ENCODE measurements at regions not wholly inside any gene's neighbourhood (a gene's known extent, or its start where the extent isn't known, plus 50 kb on each side); places are given as distances from the start of the nearest gene placed in this dataset.

DNA sequence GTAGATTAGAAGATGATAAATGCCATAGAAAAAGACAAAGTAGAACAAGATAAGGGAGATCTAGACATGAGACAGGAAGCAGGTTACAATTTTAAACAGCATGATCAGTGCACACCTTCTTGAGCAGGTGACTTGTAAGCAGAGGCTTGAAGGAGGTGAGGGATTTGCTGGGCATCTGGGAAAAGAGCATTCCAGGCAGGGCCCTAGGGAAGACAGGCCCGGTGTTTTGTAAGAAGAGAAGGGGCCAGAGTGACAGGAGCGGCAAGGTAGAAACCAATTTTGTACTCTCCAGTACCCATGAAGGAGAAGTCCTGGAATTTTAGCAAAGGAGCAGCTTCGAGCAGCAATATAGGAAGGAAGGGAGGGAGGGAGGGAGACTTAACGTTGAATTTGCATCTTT is 296.5 kb downstream of the MZT1 start:
- TF ChIP-seq, protein P1, sequence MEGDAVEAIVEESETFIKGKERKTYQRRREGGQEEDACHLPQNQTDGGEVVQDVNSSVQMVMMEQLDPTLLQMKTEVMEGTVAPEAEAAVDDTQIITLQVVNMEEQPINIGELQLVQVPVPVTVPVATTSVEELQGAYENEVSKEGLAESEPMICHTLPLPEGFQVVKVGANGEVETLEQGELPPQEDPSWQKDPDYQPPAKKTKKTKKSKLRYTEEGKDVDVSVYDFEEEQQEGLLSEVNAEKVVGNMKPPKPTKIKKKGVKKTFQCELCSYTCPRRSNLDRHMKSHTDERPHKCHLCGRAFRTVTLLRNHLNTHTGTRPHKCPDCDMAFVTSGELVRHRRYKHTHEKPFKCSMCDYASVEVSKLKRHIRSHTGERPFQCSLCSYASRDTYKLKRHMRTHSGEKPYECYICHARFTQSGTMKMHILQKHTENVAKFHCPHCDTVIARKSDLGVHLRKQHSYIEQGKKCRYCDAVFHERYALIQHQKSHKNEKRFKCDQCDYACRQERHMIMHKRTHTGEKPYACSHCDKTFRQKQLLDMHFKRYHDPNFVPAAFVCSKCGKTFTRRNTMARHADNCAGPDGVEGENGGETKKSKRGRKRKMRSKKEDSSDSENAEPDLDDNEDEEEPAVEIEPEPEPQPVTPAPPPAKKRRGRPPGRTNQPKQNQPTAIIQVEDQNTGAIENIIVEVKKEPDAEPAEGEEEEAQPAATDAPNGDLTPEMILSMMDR (IDR thresholded peaks at IDR 0.05): no peak
- H2AFZ ChIP-seq (ENCODE audit: insufficient read depth, low read depth, low read length, poor library complexity, severe bottlenecking): no peak overlapping the region
- no peaks in the 10 kb centered on the region for H3K36me3 ChIP-seq (replicated peaks in 1 of 2; ENCODE audit: control insufficient read depth in 1 of 2, insufficient read depth in 2 of 2, low read length in 2 of 2)
- DNase-seq: no peak
- no peak overlapping the region for H3K4me2 ChIP-seq (replicated peaks; ENCODE audit: extremely low read depth, low read length, poor library complexity, severe bottlenecking)
- Mint-ChIP-seq H3K27me3 (ENCODE audit: low read depth in 3 of 3) (peaks cover 0 to 2% (median 0%) of the 10 kb centered on the region in 3 donors), H3K36me3 (no peaks in the 10 kb centered on the region), H3K4me3 (no peak overlapping the region), H3K9me3 (peaks cover 0 to 2% (median 0%) of the 10 kb centered on the region in 7 donors), H3K27ac (no peak overlapping the region), H3K4me1 (no peaks in the 10 kb centered on the region)
- no peaks in the 10 kb centered on the region for H3K9me3 ChIP-seq (replicated peaks in 1 of 2; ENCODE audit: control insufficient read depth in 1 of 2, insufficient read depth in 1 of 2, low read length in 2 of 2)
- no peak overlapping the region for H3K4me3 ChIP-seq (replicated peaks in 1 of 3; ENCODE audit: low read depth in 2 of 3, low read length in 3 of 3)
- H3K79me2 ChIP-seq (ENCODE audit: insufficient read depth, low read length): no peaks in the 10 kb centered on the region
- WGBS (ENCODE audit: insufficient coverage): 80% methylated on average over 1 of the region's 4 CpGs
- H3K27ac ChIP-seq (ENCODE audit: low read depth in 1 of 2, low read length in 2 of 2): no peak overlapping the region
- H3K4me1 ChIP-seq (ENCODE audit: control insufficient read depth in 1 of 2, insufficient read depth in 2 of 2, low read length in 2 of 2): no peaks in the 10 kb centered on the region
- H3K9ac ChIP-seq (ENCODE audit: insufficient read depth, low read length, poor library complexity, severe bottlenecking): no peak overlapping the region
- intact Hi-C loops (cut with micrococcal nuclease): no loop called here
- no peaks in the 10 kb centered on the region for H3K27me3 ChIP-seq (ENCODE audit: control insufficient read depth in 2 of 2, insufficient read depth in 2 of 2, low read length in 2 of 2)
- H4K20me1 ChIP-seq (ENCODE audit: insufficient read depth, low read length): no peaks in the 10 kb centered on the region

DNA sequence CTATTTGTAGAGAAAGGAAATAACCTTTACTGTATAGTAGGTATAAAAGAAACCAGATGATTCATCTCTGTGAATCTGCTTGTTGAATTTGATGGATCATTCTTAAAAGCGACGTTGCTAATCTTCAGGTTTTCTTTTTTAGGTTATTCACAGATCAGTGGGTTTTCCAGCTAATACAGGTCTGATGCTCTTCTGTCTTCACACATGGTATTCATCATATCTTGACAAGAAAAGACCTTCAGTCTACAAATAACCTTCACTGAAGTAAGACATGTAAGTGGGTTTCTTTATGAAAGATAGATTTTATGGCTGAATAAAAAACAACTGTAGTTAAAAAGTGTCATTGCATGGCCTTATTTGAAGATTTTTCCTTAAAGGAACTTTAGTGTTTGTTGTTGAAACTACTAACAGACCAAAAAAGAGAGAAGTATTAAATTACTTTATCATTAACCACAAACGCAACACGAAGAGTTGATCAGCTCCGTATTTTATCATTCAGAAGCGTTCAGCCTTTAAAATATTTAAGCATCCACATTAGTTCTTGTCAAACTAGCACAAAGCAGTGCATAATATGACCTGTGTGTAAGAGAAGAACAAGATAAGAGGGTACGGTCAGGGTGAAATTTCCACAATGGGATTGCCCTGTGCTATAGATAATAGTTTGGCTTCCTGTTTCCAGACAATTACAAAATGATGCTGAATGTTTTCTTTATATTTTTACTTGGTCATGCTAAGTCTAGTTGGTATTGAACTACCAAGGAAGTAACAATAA is 299.5 kb downstream of the MZT1 start:
- Histone ChIP-seq H3K36me3 (replicated peaks in 1 of 2; ENCODE audit: control insufficient read depth in 1 of 2, insufficient read depth in 2 of 2, low read length in 2 of 2) (no peaks in the 10 kb centered on the region), H2AFZ (ENCODE audit: insufficient read depth, low read depth, low read length, poor library complexity, severe bottlenecking) (no peak overlapping the region), H3K27ac (ENCODE audit: low read depth in 1 of 2, low read length in 2 of 2) (no peak overlapping the region), H3K4me2 (replicated peaks; ENCODE audit: extremely low read depth, low read length, poor library complexity, severe bottlenecking) (no peak overlapping the region), H3K9ac (ENCODE audit: insufficient read depth, low read length, poor library complexity, severe bottlenecking) (no peak overlapping the region), H3K27me3 (ENCODE audit: control insufficient read depth in 2 of 2, insufficient read depth in 2 of 2, low read length in 2 of 2) (no peaks in the 10 kb centered on the region), H3K4me3 (replicated peaks in 1 of 3; ENCODE audit: low read depth in 2 of 3, low read length in 3 of 3) (no peak overlapping the region), H3K79me2 (ENCODE audit: insufficient read depth, low read length) (no peaks in the 10 kb centered on the region), H4K20me1 (ENCODE audit: insufficient read depth, low read length) (no peaks in the 10 kb centered on the region), H3K4me1 (ENCODE audit: control insufficient read depth in 1 of 2, insufficient read depth in 2 of 2, low read length in 2 of 2) (no peaks in the 10 kb centered on the region), H3K9me3 (replicated peaks in 1 of 2; ENCODE audit: control insufficient read depth in 1 of 2, insufficient read depth in 1 of 2, low read length in 2 of 2) (no peaks in the 10 kb centered on the region)
- H3K27me3 Mint-ChIP-seq (ENCODE audit: low read depth in 3 of 3): peaks cover 0 to 2% (median 0%) of the 10 kb centered on the region in 3 donors
- no peak overlapping the region for H3K27ac Mint-ChIP-seq
- TF ChIP-seq, protein P1 (IDR thresholded peaks at IDR 0.05): no peak
- WGBS (ENCODE audit: insufficient coverage): no CpG with 5 or more reads among the region's 7 CpGs
- H3K4me3 Mint-ChIP-seq: no peak overlapping the region
- no peak for DNase-seq
- H3K9me3 Mint-ChIP-seq: peaks cover 0 to 7% (median 0%) of the 10 kb centered on the region in 7 donors
- no peaks in the 10 kb centered on the region for H3K4me1 Mint-ChIP-seq
- intact Hi-C loops (cut with micrococcal nuclease): no loop called here
- no peaks in the 10 kb centered on the region for H3K36me3 Mint-ChIP-seq

Measured in CD14-positive monocyte (primary cell).